ENCODE measurements at regions not wholly inside any gene's neighbourhood (a gene's known extent, or its start where the extent isn't known, plus 50 kb on each side); places are given as distances from the start of the nearest gene placed in this dataset.

DNA sequence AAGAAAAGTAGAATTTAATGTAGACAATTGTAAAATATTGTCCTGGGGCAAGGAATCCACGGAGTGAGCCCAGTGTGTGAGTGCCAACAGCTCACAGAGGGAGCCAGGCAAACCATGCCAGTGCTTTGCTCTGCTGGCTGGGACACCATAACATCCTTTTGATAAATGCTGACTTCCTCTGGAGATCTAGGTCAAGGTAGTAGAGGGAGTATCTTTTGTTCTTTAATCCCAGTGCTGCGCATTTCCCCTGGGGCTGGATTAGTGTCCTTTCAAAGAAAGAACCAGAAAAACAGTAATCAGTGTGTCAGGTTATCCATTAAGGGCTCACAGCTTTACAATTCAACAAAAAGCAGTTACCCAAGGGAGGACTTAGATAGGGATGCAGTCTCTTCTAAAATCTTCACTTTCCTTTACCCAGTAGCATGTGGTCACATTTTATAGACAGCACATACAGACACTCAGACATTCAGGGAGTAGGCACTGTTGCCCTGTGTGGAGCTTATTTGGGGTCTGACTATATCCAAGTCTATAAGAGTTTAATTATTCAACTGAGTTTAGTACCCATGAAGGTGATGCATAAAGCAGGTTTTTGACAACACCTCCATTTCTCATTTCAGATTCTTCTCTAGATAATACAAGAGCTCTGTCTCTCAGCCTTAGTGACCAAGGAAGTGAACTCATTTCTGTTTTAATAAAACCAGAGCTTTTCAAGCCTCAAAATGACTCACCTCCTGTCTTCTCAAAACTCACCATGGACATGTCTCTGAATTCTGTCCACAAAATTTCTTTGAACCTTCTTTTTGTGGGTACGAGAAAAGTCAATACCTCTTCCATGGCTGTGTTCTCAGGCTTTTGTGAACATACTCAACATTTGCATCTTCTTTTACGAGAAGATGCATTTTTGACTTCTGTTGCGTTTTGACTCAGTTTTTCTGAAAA lies 215.3 kb downstream of the BRINP2 start:
- DNase-seq, result no peak

DNA sequence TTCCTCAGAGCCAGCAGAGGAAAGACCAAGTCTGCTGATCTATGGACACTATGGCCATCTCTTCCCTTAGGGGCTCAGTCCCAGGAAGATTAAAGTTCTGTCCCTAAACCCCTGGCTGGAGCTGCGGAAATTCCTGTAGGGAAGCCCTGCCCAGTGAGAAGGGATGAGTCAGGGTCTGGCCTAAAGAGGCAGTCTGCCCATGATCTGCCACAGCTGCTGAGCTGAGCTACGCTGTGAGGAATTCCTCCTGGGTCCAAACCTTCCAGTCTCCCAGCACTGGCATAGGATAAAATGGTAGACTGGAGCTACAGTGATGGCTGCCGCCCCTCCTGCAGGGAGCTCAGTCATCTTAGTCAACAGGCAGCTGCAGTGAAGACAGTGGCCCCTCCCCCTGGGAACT lies 213.7 kb downstream of the BRINP2 start:
- DNase-seq, result no peak

DNA sequence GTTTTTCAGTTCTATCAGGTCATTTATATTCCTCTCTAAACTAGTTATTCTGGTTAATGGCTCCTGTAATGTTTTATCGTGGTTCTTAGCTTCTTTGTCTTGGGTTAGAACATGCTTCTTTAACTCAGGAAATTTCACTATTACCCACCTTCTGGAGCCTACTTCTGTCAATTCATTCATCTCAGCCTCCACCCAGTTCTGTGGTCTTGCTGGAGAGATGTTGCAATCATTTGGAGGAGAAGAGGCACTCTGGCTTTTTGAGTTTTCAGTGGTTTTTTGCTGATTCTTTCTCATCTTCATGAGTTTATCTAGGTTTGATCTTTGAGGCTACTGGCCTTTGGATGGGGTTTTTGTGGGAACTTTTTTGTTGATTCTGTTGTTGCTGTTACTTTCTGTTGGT lies 213.0 kb downstream of the BRINP2 start:
- DNase-seq, result no peak

DNA sequence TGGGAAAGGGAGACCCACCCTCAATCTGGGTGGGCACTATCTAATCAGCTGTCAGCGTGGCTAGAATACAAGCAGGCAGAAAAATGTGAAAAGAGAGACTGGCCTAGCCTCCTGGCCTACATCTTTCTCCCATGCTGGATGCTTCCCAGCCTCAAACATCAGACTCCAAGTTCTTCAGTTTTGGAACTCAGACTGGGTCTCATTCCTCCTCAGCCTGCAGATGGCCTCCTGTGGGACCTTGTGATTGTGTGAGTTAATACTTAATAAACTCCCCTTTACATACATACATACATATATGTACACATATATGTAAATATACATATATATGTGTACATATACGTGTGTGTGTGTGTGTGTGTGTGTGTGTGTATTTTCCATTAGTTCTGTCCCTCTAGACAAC lies 207.1 kb downstream of the BRINP2 start:
- no peak for DNase-seq

DNA sequence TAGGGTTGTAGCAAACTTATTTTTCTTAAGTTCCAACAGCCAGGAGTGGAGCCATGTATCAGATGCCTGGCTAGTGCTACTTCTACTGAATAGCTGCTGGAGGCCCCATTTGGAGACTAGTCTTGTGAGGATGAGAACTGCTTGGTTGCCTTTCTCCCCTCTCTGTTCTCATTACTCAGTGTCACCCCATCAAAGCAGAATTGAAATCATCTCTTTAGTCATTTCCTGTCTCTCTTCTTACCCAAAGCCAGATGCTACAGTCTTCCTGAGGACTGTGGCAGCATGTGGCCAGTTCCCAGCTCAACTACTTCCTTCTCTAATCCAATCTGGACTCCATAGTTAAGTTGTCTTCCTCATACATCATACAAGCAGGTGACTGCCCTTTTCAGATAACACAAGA lies 197.5 kb downstream of the BRINP2 start:
- no peak for DNase-seq

DNA sequence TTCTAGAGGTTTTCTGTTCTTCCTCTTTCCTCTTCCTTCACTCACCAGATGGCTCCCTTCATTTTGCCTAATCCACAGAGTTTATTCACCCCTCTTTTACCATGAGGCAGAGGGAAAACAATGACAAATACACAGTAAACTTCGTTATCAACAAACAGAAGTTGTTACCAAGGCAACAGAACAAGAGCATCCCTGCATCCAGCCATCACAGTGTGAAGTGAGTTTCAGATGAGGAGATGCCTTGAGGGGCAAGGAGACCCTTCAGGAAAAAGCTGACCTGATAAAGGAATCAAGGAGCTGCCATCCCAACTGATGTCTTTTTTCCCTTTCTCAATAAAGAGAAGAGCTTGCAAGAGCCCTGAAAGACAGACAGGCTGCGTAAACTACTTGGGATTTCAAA lies 195.3 kb downstream of the BRINP2 start:
- no peak for DNase-seq

DNA sequence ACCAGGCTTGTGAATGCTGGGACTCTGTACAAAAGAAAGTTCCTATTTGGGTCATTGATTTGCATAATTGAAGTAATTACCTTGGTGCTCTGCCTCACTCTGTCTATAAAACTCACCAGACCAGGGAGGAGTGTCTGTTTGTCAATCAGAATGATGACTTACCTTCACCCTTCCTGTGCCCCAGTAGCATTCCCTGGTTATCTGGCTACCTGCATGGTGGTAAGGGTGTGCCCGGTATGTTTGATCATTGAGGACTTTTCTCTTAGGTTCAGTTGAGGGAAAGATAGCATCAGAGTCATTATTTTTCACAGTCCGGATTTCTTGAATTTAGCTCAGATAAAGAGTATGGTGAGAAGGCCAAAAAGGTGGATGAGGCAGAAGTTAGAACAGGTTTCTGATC lies 190.0 kb downstream of the BRINP2 start:
- no peak for DNase-seq

DNA sequence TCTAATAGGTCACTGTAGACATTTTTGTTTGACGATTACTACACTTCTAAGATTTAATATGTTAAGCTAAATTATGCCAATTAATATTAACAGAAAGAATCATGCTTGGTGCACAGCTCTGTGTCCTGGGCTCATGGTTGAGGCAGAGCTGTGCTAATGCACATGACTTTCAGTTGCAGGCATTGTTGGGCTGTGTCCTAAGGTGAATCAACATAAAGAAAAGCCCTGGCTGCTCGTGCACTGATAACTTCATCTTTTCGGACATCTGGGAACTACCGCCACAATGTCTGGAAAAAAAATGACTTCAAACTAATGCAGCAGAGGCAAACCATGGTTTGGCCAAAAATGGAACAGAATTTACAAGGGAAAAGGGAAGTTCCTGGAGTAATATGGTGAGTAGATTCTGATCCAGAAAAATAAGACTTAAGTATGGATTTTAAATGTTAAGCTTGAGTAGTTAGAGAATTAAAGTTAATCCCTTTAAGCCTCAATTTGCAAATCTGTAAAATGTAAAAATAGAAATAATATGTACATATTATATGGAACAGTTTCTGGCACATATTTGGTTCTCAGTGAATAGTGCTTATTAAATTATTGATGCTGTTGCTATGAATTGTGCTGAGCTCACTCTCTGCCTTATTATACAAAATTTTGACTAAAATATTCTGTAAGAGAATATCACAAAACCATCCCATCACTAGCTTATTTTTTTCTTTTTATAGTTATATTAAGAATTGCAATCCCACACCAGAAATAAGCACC lies 186.1 kb downstream of the BRINP2 start:
- DNase-seq, result no peak

DNA sequence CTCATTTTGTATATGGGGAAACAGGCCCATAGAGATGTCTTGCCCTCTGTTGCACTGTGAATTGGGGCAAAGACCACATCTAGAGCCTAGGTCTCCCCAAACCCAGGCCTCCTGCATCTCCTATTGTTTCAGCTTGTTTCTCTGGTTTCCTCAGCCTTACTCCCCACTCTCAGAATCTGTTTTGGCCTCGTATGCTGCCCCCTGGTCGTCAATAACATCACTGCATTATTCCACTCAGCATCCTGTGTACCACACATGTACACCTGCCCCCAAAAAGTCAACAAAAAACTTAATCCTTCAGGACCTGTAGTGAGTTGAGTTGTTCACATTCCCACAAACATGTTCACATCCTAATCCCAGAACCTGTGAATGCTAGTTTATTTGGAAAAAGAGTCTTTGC lies 184.8 kb downstream of the BRINP2 start:
- DNase-seq, result no peak

DNA sequence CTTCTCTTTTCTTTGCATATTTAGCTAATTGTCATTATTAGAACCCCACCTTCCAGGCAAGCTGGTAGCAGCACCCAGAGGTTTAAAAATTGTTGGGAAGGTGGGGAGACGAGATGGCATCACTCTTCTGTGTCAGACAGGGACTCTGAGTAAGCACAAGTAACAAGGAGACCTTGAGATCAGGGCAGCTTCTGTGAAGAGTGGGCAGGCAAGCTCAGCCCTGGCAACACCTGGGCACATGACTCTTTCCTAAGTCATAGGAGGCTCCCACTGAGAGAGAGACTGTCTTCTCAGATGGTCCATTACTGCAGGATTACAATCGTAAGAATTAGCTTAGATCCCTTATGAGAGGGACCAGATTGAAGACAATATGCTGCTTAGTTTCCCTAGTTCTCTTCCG lies 183.5 kb downstream of the BRINP2 start:
- DNase-seq, result no peak

DNA sequence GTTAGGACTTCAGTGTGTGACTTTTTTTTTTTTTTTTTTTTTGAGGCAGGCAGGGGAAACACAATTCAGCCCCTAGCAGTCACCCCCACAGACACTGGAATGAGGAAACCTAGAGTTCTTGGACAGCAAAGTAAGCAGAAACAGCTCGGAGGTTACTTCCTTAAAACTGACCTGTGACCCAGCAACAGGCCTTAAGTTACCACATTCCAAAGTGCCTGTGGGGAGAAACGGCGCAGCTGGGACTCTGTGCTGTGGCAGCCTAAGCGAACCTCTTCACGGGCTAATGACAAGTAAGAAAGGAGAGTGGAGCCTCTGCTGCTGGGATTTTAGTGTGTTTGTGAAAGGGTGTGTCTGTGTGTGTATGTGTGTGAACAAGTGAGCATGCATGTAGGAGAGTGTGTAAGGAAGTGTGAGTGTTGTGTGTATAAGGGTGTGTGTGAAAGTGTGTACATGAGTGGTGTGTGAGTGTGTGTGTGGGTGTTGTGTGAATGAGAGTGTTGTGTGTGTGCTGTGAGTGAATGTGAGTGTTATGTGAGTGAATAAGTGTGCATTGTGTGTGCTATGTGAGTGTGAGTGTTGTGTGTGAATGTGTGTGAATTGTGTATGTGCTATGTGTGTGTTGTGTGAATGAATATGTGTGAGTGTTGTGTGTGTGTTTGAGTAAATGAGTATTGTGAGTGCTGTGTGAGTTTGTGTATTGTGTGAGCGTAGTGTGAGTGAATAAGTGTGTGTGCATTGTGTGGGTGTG lies 180.8 kb downstream of the BRINP2 start:
- no peak for DNase-seq

DNA sequence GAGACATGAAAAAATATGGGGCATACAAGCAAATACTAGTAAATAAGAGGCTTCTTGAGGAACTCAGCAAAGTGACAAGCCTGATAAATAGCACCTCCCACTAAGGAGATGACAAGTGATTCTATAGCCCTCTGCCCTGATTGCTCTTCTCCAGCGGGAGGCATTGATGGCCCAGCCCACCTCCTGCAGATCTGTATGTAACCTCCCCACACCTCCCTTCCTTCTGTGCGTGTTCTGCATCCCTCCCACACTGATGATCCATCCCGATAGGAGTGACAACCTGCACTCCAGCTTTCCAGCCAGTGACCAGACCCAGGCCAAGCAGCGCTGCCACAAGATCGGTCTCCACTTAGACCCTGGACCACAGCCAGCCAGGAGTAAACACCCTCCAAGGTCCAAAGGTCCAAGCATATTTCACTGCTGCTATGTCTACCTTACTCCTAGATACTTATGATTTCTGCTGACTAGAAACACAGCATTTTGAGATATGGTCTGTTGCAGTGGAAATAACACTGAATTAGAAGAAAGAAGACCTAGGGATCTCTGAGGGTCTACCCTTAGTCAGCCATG lies 176.1 kb downstream of the BRINP2 start:
- no peak for DNase-seq

DNA sequence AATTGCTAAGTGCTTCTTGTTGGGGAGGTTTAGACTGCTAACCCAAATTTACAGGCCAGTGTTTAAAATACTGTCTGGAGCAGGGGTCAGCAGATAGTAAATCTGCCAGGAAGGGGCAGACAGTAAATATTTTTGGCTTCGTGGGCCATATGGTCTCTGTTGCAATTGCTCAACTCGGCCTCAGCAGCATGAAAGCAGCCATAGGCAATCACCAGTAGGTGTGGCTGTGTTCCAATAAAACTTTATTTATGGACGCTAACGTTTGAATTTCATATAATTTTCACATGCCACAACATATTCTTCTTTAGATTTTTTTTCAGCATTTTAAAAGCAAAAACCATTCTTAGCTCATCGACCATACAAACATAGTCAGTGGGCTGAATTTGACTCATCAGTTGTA lies 172.7 kb downstream of the BRINP2 start:
- DNase-seq, result no peak

DNA sequence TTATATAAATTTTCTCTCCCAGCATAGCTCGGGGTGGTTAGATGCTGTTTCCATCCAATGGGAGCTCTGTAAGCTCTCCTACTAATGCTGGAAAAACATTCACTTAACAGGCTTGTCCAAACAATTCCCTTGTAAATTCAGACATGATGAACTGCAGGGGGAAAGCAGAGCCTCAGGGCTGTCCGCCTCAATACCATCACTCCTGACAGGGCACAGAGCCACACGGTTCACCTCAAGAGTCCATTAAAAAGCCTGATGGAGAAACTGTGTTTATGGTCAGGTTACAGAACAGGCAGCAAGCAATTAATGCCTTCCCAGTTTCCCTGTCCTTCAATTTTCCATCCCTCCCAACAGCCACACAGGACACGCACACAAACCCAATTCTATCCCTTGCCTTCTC lies 171.0 kb downstream of the BRINP2 start:
- DNase-seq, result no peak

DNA sequence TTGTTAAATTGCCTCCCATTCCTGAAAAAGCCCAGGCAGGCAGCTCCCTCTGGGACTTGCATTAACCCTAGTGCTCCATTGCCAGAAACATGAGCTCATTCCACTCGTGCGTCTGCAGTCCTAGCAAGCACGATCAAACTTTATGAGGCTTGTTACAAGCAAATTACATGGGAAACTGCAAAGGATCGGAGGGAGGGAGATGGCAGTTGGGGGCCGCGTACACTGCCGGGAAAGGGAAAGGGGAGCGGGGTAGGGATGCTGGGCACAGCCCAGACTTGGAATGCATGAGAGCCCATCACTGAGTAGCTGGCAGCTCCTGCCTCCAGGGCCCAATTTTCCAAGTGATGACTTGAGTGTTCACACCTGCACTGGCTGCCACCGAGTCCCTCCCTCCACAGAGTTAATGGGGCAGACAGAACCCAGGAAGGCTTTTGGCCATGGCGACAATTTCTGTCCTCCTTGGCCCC lies 169.9 kb downstream of the BRINP2 start:
- no peak for DNase-seq

DNA sequence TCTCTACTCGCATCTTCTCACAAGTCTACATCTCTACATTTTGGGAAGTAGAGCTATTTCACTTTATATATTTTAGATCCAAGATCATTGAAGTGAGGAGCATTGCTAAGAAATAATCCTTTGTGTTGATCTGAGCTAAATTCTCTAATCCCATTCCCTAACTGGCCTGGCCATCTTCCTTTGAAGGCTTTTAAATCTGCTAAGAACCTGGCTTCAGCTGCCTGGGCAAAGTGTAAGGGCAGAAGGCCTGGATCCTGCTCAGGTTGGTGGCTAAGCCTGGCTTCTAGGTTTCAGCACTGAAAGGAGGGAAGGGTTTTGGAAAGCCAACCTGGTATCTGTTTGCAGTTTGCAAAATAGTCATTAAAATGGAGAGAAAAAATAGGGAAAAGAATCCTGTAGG lies 167.6 kb downstream of the BRINP2 start:
- no peak for DNase-seq

DNA sequence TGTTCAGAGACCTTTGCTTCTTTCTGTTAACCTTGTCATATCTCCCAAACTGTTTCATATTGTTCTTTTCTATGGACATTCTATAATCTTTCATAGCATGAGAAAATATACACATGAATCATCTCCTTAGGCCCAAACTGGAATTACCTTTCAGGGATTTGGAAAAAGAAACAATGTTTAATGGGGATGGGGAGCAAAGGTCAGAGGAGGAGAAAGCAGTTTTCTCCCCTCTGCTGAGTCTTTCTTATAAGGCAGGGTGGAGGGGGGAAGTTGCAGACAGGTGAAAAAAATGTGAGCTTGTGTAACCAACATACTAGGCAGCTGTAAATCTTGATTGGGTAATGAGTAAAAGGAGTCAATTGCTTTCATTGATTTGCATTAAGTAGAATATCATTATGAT lies 164.1 kb downstream of the BRINP2 start:
- no peak for DNase-seq

DNA sequence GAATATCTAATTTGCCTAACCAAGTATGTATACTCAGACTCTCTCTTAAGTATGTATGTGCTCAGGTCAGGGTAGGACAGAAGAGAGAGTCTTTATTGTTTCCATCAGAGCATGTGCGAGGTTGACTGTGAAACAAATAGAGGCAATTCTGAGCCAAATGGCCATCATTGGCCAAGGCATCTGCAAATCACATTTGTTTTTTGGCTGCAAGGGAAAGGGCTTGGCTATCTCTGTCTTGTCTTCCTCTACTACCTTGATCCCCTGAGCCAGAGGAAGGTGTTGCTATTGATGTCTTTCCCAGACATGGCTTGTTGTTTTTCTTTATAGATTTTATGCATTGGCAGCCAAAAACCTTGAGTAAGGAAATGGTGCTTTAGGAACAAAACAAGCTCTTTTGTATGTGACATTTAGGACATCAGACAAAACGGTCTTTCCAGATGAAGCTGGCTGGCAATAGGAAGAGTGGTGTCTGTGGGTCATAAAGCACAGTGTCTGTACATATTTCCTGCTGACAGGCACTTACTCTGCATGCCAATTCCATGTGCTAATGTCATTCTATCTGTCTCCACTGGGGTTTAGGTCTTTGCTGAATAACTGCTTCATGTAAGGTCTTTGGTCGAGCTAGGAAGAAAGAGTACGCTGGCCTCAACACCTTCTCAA lies 163.3 kb downstream of the BRINP2 start:
- no peak for DNase-seq

Measured in NCI-H2029 treated with DMSO at 0.1 percent for 48 hours (cell line).